ENCODE measurements at regions not wholly inside any gene's neighbourhood (a gene's known extent, or its start where the extent isn't known, plus 50 kb on each side); places are given as distances from the start of the nearest gene placed in this dataset.

- TF ChIP-seq ZBTB20 (tag by site-specific recombination; IDR thresholded peaks at IDR 0.05) (no peak), ZSCAN5A (tag by site-specific recombination; IDR thresholded peaks at IDR 0.05) (no peak), ZBTB8A (tag by site-specific recombination; IDR thresholded peaks at IDR 0.05) (no peak), CTCF (tag by site-specific recombination; IDR thresholded peaks at IDR 0.05) (no peak), ZNF26 (tag by site-specific recombination; IDR thresholded peaks at IDR 0.05) (no peak), WT1 (tag by site-specific recombination; IDR thresholded peaks at IDR 0.05) (no peak), ZNF692 (tag by site-specific recombination; IDR thresholded peaks at IDR 0.05) (no peak), ZBTB11 (tag by site-specific recombination; conservative IDR thresholded peaks at IDR 0.05; ENCODE audit: low read depth) (no peak), ZNF837 (tag by site-specific recombination; IDR thresholded peaks at IDR 0.05) (no peak), ZNF302 (tag by site-specific recombination; IDR thresholded peaks at IDR 0.05; ENCODE audit: low read depth) (no peak), YY1 (tag by site-specific recombination; IDR thresholded peaks at IDR 0.05) (no peak), RBAK (tag by site-specific recombination; IDR thresholded peaks at IDR 0.05) (no peak)
Observed at GRCh38 chr5:74187757-74188156, 452.8 kb downstream of the ENC1 start.

All from HEK293 (cell line).